ENCODE measurements at regions not wholly inside any gene's neighbourhood (a gene's known extent, or its start where the extent isn't known, plus 50 kb on each side); places are given as distances from the start of the nearest gene placed in this dataset.

DNA sequence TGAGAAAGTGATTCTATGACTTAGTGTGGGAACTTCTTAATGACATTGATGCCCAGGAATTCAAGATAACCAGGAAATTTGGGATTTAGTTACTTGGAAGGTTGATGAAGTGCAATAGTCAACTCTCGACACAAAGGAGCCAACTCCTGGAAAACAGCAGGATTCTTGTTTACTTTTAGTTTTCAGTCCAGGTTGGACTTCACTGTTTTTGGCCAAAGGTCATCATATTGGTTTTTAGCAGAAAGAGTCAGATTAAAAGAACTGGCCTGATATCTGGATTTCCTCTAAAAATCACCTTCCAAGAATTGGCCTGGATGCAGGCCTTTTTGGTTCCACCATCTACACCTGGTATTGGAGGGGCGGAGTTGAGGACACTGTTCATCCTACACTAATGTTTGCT, 60.1 kb upstream of the SALL1 start:
- Histone ChIP-seq H4K20me1 (ENCODE audit: insufficient read depth, low read length, poor library complexity, severe bottlenecking) (no peaks in the 10 kb centered on the region), H3K9ac (ENCODE audit: low read depth, low read length, poor library complexity, severe bottlenecking) (no peak overlapping the region), H3F3A (ENCODE audit: low read depth) (no peaks in the 10 kb centered on the region), H3K4me1 (ENCODE audit: insufficient read depth, low read length, poor library complexity, severe bottlenecking) (no peaks in the 10 kb centered on the region), H3K79me2 (ENCODE audit: insufficient read depth, low read length) (no peaks in the 10 kb centered on the region), H3K27me3 (ENCODE audit: insufficient read depth, low read length, poor library complexity, severe bottlenecking) (no peaks in the 10 kb centered on the region), H3K4me3 (ENCODE audit: low read length, poor library complexity, severe bottlenecking) (no peak overlapping the region), H3K36me3 (ENCODE audit: insufficient read depth, low read length) (no peaks in the 10 kb centered on the region), H3K9me3 (ENCODE audit: insufficient read depth, low read depth, low read length) (peaks cover 2% of the 10 kb centered on the region; the same call in 1 of the 2 replicates), H2AFZ (ENCODE audit: low read length) (no peak overlapping the region), H3K9me2 (replicated peaks; ENCODE audit: low read depth, low read length) (no peaks in the 10 kb centered on the region), H3K4me2 (ENCODE audit: low read depth, low read length, poor library complexity, severe bottlenecking) (no peak overlapping the region)
- TF ChIP-seq EZH2phosphoT487 (IDR thresholded peaks at IDR 0.05; ENCODE audit: borderline replicate concordance) (no peak), CTCF (conservative IDR thresholded peaks at IDR 0.05; ENCODE audit: low read length) (no peak)

GRCh38 chr16:51210087-51210486, 59.0 kb upstream of the SALL1 start:
- no peak overlapping the region for H3K4me3 ChIP-seq (ENCODE audit: low read length, poor library complexity, severe bottlenecking)
- H3K27me3 ChIP-seq (ENCODE audit: insufficient read depth, low read length, poor library complexity, severe bottlenecking), result no peaks in the 10 kb centered on the region
- no peaks in the 10 kb centered on the region for H3K9me2 ChIP-seq (replicated peaks; ENCODE audit: low read depth, low read length)
- no peaks in the 10 kb centered on the region for H3K4me1 ChIP-seq (ENCODE audit: insufficient read depth, low read length, poor library complexity, severe bottlenecking)
- H4K20me1 ChIP-seq (ENCODE audit: insufficient read depth, low read length, poor library complexity, severe bottlenecking), result no peaks in the 10 kb centered on the region
- no peaks in the 10 kb centered on the region for H3K79me2 ChIP-seq (ENCODE audit: insufficient read depth, low read length)
- no peak overlapping the region for H2AFZ ChIP-seq (ENCODE audit: low read length)
- no peak overlapping the region for H3K4me2 ChIP-seq (ENCODE audit: low read depth, low read length, poor library complexity, severe bottlenecking)
- H3K36me3 ChIP-seq (ENCODE audit: insufficient read depth, low read length), result no peaks in the 10 kb centered on the region
- no peaks in the 10 kb centered on the region for H3F3A ChIP-seq (ENCODE audit: low read depth)
- TF ChIP-seq EZH2phosphoT487 (IDR thresholded peaks at IDR 0.05; ENCODE audit: borderline replicate concordance) (no peak), CTCF (conservative IDR thresholded peaks at IDR 0.05; ENCODE audit: low read length) (no peak)
- H3K9ac ChIP-seq (ENCODE audit: low read depth, low read length, poor library complexity, severe bottlenecking), result no peak overlapping the region
- H3K9me3 ChIP-seq (ENCODE audit: insufficient read depth, low read depth, low read length), result no peaks in the 10 kb centered on the region; the same call in 1 of the 2 replicates

DNA sequence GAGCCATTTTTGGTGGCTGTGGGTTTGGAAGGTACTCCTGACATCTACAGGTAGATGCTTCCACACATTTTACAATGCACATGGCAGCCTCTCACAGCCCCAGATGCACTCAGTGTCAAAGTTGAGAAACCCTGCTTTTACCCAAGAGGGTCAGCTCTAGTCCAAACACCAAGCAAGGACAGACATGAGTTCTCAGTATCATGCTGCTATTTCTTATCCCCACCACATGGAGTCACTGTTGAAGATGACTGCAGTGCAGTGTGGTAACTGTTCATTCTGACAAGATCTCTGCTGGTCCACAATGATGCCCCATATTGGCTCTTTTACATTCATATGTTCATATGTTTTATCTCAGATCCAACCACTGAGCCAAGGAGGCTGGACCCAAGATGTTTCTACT, 50.5 kb upstream of the SALL1 start:
- Histone ChIP-seq H3K27me3 (ENCODE audit: insufficient read depth, low read length, poor library complexity, severe bottlenecking) (no peaks in the 10 kb centered on the region), H3K4me1 (ENCODE audit: insufficient read depth, low read length, poor library complexity, severe bottlenecking) (no peaks in the 10 kb centered on the region), H3K79me2 (ENCODE audit: insufficient read depth, low read length) (no peaks in the 10 kb centered on the region)

More for the DNA sequence above, 50.5 kb upstream of the SALL1 start:
- H2AFZ ChIP-seq (ENCODE audit: low read length), result no peak overlapping the region
- no peaks in the 10 kb centered on the region for H3K36me3 ChIP-seq (ENCODE audit: insufficient read depth, low read length)
- no peaks in the 10 kb centered on the region for H4K20me1 ChIP-seq (ENCODE audit: insufficient read depth, low read length, poor library complexity, severe bottlenecking)
- no peak overlapping the region for H3K4me3 ChIP-seq (ENCODE audit: low read length, poor library complexity, severe bottlenecking)
- no peaks in the 10 kb centered on the region for H3K9me2 ChIP-seq (replicated peaks; ENCODE audit: low read depth, low read length)
- no peak overlapping the region for H3K9ac ChIP-seq (ENCODE audit: low read depth, low read length, poor library complexity, severe bottlenecking)
- TF ChIP-seq EZH2phosphoT487 (IDR thresholded peaks at IDR 0.05; ENCODE audit: borderline replicate concordance) (no peak), CTCF (conservative IDR thresholded peaks at IDR 0.05; ENCODE audit: low read length) (no peak)
- H3K4me2 ChIP-seq (ENCODE audit: low read depth, low read length, poor library complexity, severe bottlenecking), result no peak overlapping the region
- H3F3A ChIP-seq (ENCODE audit: low read depth), result no peaks in the 10 kb centered on the region
- H3K9me3 ChIP-seq (ENCODE audit: insufficient read depth, low read depth, low read length), result peaks cover 7% of the 10 kb centered on the region; the same call in 1 of the 2 replicates
